ENCODE measurements at regions not wholly inside any gene's neighbourhood (a gene's known extent, or its start where the extent isn't known, plus 50 kb on each side); places are given as distances from the start of the nearest gene placed in this dataset.

GRCh38 chr7:19400758-19401254, 255.6 kb upstream of the FERD3L start:
- no peak for DNase-seq (ENCODE audit: low spot score)
- POLR2A ChIA-PET, result no interaction called here
- Mint-ChIP-seq H3K4me1 (peaks cover 18% of the 10 kb centered on the region), H3K27ac (no peak overlapping the region), H3K36me3 (no peaks in the 10 kb centered on the region), H3K4me3 (no peak overlapping the region), H3K9me3 (no peaks in the 10 kb centered on the region), H3K27me3 (ENCODE audit: low read depth) (no peaks in the 10 kb centered on the region)
- TF ChIP-seq FOXP1 (CRISPR knock-in tag; IDR thresholded peaks at IDR 0.05; ENCODE audit: borderline replicate concordance) (no peak), ELF4 (CRISPR knock-in tag; IDR thresholded peaks at IDR 0.05; ENCODE audit: low read depth) (no peak), IRF1 (CRISPR knock-in tag; IDR thresholded peaks at IDR 0.05) (no peak), NFATC4 (CRISPR knock-in tag; IDR thresholded peaks at IDR 0.05) (no peak), MLX (CRISPR knock-in tag; IDR thresholded peaks at IDR 0.05) (no peak), ZNF232 (CRISPR knock-in tag; IDR thresholded peaks at IDR 0.05) (no peak), GRHL2 (CRISPR knock-in tag; IDR thresholded peaks at IDR 0.05; ENCODE audit: insufficient replicate concordance, severe bottlenecking) (no peak), ERG (CRISPR knock-in tag; IDR thresholded peaks at IDR 0.05) (no peak), ZSCAN18 (CRISPR knock-in tag; IDR thresholded peaks at IDR 0.05) (no peak), NFE2L1 (CRISPR knock-in tag; IDR thresholded peaks at IDR 0.05) (no peak), NR2C2 (CRISPR knock-in tag; IDR thresholded peaks at IDR 0.05) (no peak), RELA (CRISPR knock-in tag; IDR thresholded peaks at IDR 0.05; ENCODE audit: borderline replicate concordance) (no peak)
- TF ChIP-seq, protein P1, sequence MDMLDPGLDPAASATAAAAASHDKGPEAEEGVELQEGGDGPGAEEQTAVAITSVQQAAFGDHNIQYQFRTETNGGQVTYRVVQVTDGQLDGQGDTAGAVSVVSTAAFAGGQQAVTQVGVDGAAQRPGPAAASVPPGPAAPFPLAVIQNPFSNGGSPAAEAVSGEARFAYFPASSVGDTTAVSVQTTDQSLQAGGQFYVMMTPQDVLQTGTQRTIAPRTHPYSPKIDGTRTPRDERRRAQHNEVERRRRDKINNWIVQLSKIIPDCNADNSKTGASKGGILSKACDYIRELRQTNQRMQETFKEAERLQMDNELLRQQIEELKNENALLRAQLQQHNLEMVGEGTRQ (CRISPR knock-in tag; IDR thresholded peaks at IDR 0.05), result no peak
- TF ChIP-seq, protein P2, sequence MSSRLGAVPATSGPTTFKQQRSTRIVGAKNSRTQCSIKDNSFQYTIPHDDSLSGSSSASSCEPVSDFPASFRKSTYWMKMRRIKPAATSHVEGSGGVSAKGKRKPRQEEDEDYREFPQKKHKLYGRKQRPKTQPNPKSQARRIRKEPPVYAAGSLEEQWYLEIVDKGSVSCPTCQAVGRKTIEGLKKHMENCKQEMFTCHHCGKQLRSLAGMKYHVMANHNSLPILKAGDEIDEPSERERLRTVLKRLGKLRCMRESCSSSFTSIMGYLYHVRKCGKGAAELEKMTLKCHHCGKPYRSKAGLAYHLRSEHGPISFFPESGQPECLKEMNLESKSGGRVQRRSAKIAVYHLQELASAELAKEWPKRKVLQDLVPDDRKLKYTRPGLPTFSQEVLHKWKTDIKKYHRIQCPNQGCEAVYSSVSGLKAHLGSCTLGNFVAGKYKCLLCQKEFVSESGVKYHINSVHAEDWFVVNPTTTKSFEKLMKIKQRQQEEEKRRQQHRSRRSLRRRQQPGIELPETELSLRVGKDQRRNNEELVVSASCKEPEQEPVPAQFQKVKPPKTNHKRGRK (CRISPR knock-in tag; IDR thresholded peaks at IDR 0.05; ENCODE audit: borderline replicate concordance), result no peak
- TF ChIP-seq, protein P3, sequence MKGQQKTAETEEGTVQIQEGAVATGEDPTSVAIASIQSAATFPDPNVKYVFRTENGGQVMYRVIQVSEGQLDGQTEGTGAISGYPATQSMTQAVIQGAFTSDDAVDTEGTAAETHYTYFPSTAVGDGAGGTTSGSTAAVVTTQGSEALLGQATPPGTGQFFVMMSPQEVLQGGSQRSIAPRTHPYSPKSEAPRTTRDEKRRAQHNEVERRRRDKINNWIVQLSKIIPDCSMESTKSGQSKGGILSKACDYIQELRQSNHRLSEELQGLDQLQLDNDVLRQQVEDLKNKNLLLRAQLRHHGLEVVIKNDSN (CRISPR knock-in tag; IDR thresholded peaks at IDR 0.05), result no peak
- TF ChIP-seq, protein P4, sequence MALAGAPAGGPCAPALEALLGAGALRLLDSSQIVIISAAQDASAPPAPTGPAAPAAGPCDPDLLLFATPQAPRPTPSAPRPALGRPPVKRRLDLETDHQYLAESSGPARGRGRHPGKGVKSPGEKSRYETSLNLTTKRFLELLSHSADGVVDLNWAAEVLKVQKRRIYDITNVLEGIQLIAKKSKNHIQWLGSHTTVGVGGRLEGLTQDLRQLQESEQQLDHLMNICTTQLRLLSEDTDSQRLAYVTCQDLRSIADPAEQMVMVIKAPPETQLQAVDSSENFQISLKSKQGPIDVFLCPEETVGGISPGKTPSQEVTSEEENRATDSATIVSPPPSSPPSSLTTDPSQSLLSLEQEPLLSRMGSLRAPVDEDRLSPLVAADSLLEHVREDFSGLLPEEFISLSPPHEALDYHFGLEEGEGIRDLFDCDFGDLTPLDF (CRISPR knock-in tag; IDR thresholded peaks at IDR 0.05), result no peak
- CTCF ChIA-PET, result interaction anchor here (1.2 kb wide), 1 partner anchor 91 kb away, joined by 7 read pairs; no protein-coding TSS in a partner anchor
- no peak for ATAC-seq

DNA sequence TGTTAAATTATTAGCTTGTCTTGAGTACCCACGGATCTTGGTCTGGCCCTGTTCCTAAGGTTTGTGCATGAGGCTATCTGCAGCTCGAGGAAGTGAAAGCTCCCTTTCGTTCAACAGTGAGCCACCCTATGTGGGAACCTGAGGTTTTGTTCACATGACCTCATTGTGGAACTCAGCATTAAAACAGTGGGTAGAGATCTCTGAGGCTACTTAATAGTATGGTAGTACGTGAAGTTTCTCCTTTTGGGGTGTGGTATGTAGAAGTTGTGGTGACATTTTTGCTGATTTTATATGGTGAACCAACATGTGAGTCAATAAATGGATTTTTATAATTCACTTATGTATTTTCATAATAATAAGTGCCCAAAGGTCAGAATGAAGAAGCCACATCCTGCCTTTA, 252.7 kb upstream of the FERD3L start:
- Mint-ChIP-seq H3K27ac (no peak overlapping the region), H3K9me3 (no peaks in the 10 kb centered on the region), H3K4me3 (no peak overlapping the region), H3K27me3 (ENCODE audit: low read depth) (no peaks in the 10 kb centered on the region), H3K4me1 (peaks cover 6% of the 10 kb centered on the region), H3K36me3 (no peaks in the 10 kb centered on the region)
- ChIA-PET CTCF (no interaction called here), POLR2A (no interaction called here)
- ATAC-seq (no peak), DNase-seq (ENCODE audit: low spot score) (no peak)
- no peak for TF ChIP-seq SMAD3 (CRISPR knock-in tag; IDR thresholded peaks at IDR 0.05; ENCODE audit: borderline replicate concordance)
- no peak for TF ChIP-seq FOXJ3 (CRISPR knock-in tag; IDR thresholded peaks at IDR 0.05; ENCODE audit: borderline replicate concordance)
- no peak for TF ChIP-seq JAZF1 (CRISPR knock-in tag; IDR thresholded peaks at IDR 0.05)
- TF ChIP-seq, protein P5, sequence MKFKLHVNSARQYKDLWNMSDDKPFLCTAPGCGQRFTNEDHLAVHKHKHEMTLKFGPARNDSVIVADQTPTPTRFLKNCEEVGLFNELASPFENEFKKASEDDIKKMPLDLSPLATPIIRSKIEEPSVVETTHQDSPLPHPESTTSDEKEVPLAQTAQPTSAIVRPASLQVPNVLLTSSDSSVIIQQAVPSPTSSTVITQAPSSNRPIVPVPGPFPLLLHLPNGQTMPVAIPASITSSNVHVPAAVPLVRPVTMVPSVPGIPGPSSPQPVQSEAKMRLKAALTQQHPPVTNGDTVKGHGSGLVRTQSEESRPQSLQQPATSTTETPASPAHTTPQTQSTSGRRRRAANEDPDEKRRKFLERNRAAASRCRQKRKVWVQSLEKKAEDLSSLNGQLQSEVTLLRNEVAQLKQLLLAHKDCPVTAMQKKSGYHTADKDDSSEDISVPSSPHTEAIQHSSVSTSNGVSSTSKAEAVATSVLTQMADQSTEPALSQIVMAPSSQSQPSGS (CRISPR knock-in tag; IDR thresholded peaks at IDR 0.05; ENCODE audit: borderline replicate concordance, low read depth), result no peak
- TF ChIP-seq TP53 (CRISPR knock-in tag; IDR thresholded peaks at IDR 0.05), result no peak
- TF ChIP-seq, protein P3 (CRISPR knock-in tag; IDR thresholded peaks at IDR 0.05), result no peak
- TF ChIP-seq RORB (CRISPR knock-in tag; IDR thresholded peaks at IDR 0.05), result no peak
- TF ChIP-seq NR2C2 (CRISPR knock-in tag; IDR thresholded peaks at IDR 0.05), result no peak
